Activated T-helper 1 cell treated with Interleukin-2 at 50 U/mL for 16 hours (primary cell): ENCODE measurements at regions not wholly inside any gene's neighbourhood (a gene's known extent, or its start where the extent isn't known, plus 50 kb on each side); places are given as distances from the start of the nearest gene placed in this dataset.
"Not testable (repeated sequence)": the region's sequence is repeated elsewhere in the genome, so short reads cannot be mapped to it uniquely, and the experiment has no call there.

Experiments
- DNase-seq: peaks from one replicate; pipeline ENCODE4 v3.0.0-alpha.2; 2020; ENCODE audit warnings: low read depth

- no peak for DNase-seq
Observed at GRCh38 chr1:25021591-25022215, 91.6 kb upstream of the RUNX3 start.

- no peak for DNase-seq
Observed at GRCh38 chr1:25020851-25021590, 90.9 kb upstream of the RUNX3 start.

DNA sequence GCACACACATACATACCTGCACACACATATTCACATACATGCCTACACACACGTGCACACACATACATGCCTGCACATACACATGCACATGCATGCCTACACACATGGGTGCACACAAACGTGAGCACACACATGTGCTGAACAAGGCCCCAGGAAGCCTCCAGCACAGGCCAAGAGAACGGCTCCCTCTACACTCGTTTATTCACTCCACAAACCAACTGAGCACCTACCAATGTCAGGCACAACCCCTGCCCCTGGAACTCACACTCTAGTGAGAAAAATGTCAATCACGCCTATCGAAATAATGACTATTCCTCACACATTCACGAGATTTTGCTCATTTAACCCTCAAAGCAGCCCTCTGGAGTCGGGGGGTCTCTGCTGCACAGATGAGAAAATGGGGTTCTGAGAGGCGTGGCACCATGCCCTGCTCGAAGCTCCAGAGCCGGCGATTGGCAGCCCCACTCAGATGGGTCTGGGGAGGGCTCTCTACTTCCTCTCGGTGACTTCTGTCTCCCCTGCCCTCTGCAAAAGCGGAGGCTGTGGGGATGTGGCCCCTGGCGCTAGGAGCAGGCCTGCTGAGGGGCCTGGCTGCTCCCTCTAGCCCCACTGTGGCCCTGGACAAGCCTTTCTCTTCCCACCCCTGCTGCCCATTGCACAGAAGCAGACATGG, 90.2 kb upstream of the RUNX3 start:
- no peak for DNase-seq

- DNase-seq, result no peak
Observed at GRCh38 chr1:25019337-25020172, 89.5 kb upstream of the RUNX3 start.

DNA sequence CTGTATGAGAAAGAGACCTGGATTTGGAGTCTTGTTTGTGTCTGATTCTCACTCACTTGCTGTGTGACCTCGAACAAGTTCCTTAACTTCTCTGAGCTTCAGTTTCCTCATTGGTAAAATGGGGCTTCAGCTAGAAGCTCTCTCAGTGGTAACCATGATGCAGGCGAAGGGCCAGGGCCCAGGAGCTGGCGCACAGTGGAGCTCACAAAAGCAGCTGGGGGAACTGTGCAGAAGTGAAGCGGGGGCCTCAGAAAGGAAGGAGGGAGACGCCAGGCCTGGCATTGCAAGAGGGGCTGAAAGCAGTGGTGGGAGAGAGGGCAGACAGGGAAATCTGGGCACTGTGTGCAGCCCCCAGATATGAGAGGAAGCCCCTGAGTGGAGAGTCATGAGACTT, 88.9 kb upstream of the RUNX3 start:
- no peak for DNase-seq

DNA sequence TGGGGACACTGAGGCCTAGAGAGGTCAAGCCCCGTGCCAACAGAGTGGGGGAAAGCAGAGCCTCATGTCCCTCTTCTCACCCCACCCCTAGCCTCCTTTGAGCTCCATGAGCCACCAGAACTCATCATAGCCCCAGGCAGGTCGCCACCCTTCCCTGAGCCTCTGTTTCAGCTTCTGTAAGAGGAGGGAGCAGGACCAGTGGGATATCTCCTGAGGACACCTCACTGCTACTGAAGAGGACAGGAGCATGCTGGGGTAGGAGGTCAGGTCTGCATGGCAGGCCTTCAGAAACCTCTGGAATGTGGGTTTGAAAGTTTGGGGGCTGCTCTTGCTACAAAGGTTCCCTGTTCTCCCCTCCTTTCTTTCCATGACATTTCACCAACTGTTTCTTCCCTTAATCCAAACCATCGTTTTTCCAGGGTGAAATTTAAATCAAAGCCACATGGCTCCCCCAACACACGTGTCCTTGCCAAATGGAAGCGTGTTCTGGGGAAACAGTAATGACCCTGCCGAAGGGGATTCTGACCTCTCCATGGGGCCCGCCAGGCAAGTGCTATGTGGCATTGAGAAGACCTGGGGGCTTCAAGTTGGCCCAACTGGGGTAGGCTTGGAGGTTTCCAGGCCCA, 88.1 kb upstream of the RUNX3 start:
- DNase-seq, result no peak

DNA sequence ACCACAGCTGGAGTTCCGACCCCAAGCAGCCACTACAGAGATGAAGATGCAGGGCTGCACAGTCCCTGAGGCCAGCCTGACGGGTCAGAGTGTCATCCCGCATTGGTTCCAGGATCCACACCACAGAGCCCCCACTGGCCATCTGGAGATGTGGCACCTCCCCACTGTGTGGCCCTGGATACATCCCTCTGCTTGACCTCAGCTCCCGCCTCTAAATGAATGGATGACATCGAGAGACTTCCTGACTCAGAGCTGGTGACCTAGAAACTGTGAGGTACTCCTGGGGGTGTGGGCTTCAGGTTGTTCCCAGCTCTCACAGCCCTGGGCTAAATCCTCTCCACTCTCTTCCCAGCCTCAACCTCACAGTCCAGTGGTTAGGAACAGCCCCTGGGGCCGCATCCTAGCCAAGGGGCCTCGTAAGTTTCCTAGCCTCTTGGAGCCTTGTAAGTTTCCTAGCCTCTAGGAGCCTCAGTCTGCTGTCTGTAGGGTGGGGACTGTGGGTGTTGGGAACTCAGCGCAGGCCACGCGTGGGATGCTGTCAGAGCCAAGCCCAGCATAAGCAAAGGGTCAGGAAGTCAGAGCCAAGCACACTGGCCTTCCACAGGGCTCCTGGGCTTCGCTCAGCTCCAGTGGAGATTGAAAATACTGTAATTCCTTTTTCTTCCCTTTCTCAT, 87.5 kb upstream of the RUNX3 start:
- no peak for DNase-seq

GRCh38 chr1:25012966-25013962, 83.2 kb upstream of the RUNX3 start:
- DNase-seq, result no peak

GRCh38 chr1:25011943-25012638, 82.0 kb upstream of the RUNX3 start:
- no peak for DNase-seq

- DNase-seq, result no peak
Observed at GRCh38 chr1:25011275-25011674, 81.2 kb upstream of the RUNX3 start.

DNA sequence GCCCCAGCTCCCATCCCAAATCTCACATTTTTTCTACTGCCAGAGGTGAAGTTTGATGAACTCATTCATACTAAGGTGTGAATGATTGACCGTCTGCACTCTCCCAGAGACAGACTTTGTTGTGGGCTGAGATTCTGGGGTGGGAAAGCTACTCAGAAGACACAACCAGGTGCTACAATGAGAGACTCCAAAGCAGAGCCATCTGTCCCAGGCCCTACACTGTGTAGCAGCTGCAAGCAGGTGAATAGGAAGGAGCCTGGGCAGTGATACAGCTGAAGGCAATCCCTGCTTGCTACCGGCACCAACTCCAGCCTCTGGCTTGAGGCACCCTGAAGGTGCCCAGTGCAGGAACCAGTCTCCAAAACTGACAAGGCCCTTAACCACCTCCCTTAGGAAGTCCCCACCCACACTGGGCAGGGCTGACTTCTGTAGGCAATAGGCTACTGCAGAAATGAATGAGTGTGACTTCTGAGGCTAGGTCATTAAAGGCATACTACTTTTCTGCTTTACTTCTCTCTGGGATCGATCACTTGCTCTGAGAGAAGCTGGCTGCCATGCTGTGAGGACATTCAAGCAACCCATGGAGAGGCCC, 79.7 kb upstream of the RUNX3 start:
- DNase-seq, result no peak

GRCh38 chr1:25008192-25008485, 78.1 kb upstream of the RUNX3 start:
- DNase-seq, result no peak

- not testable (repeated sequence) for DNase-seq
Observed at GRCh38 chr1:25007390-25008191, 77.5 kb upstream of the RUNX3 start.

DNA sequence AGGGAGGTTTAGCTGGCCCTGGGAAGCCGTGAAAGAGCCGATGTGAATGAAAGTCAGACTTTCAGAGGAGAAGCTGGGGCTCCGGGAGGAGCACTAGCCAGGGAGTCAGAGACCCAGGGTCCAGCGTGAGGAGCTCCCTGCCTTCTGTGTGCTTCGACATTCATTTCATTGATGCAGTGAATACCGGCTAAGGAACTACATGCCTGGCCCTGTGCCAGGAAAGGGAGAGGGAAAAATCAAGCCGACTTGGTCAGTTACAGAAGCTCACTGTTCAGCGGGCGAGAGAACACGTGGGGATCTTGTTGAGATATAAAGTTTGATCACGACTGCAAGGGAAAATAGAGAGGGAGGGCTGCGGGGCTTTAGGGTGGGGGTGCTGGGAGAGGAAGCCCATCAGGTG, 76.7 kb upstream of the RUNX3 start:
- DNase-seq, result no peak

DNA sequence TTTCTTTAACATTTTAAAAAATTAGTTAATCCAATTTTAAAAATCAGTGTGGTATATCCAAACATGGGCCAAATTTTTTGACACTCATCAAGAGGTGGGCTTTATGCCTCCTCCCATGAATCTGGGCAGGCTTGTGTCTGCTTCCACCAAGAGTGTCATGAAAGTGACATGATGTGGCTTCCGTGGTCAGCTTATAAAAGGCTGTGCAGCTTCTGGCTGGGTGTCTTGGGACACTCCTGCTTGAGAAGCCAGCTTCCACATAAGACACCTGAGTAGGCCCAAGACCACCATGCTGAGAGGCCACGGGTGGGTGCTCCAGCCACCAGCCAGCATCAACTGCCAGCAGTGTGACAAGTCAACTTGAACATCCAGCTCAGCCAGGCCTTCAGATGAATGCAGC, 74.3 kb upstream of the RUNX3 start:
- no peak for DNase-seq

GRCh38 chr1:25003457-25004190, 73.5 kb upstream of the RUNX3 start:
- DNase-seq, result no peak

GRCh38 chr1:25003000-25003399, 72.9 kb upstream of the RUNX3 start:
- DNase-seq, result no peak
